WI38 (cell line): ENCODE measurements at regions not wholly inside any gene's neighbourhood (a gene's known extent, or its start where the extent isn't known, plus 50 kb on each side); places are given as distances from the start of the nearest gene placed in this dataset.

Experiments used
- H3K4me3 ChIP-seq: 2 replicates; pipeline ENCODE4 v1.5.1; 2011; ENCODE audit warnings: low read depth, mild to moderate bottlenecking, control low read depth, low read length
- CTCF ChIP-seq: IDR thresholded peaks from 2 replicates; pipeline ENCODE4 v1.5.1; 2012; ENCODE audit warnings: low read depth, mild to moderate bottlenecking, control low read depth, low read length

- no peak for TF ChIP-seq CTCF
- no peak overlapping the region for H3K4me3 ChIP-seq
Observed at GRCh38 chr6:139528471-139528870, 154.0 kb upstream of the CITED2 start.

GRCh38 chr6:139525415-139525814 lies 151.0 kb upstream of the CITED2 start:
- TF ChIP-seq CTCF, result no peak
- H3K4me3 ChIP-seq, result no peak overlapping the region

GRCh38 chr6:139523986-139524385 lies 149.5 kb upstream of the CITED2 start:
- H3K4me3 ChIP-seq, result no peak overlapping the region
- TF ChIP-seq CTCF, result no peak

GRCh38 chr6:139522511-139523220 lies 148.2 kb upstream of the CITED2 start:
- no peak for TF ChIP-seq CTCF
- no peak overlapping the region for H3K4me3 ChIP-seq

- H3K4me3 ChIP-seq, result no peak overlapping the region
- no peak for TF ChIP-seq CTCF
Observed at GRCh38 chr6:139521338-139521737, 146.9 kb upstream of the CITED2 start.

- no peak for TF ChIP-seq CTCF
- H3K4me3 ChIP-seq, result no peak overlapping the region
Observed at GRCh38 chr6:139520321-139520768, 145.9 kb upstream of the CITED2 start.

GRCh38 chr6:139519571-139520031 lies 145.2 kb upstream of the CITED2 start:
- no peak for TF ChIP-seq CTCF
- no peak overlapping the region for H3K4me3 ChIP-seq
